Stomach (tissue), 8 donors: ENCODE measurements at regions not wholly inside any gene's neighbourhood (a gene's known extent, or its start where the extent isn't known, plus 50 kb on each side); places are given as distances from the start of the nearest gene placed in this dataset.

ENCODE experiments used
- DNase-seq, 2 donors: peaks; one replicate each; pipeline versions ENCODE4 v3.0.0 to v3.0.0-alpha.2; 2013 to 2019
- H3K27ac ChIP-seq, 5 donors: fragments of 200-600 bp in 4 of 5; sonication (generic) in 4 of 5; one replicate each; pipeline ENCODE4 v1.5.1; 2013 to 2019; ENCODE audit warnings: mild to moderate bottlenecking in 1 of 5, moderate library complexity in 1 of 5
- H3K27me3 ChIP-seq, 3 donors: fragments of 200-600 bp; sonication (generic); one replicate each; pipeline ENCODE4 v1.5.1; 2017 to 2019; ENCODE audit warnings: mixed run types in 1 of 3
- H3K36me3 ChIP-seq, 4 donors: fragments of 200-600 bp; sonication (generic); 1 replicate in 3 of 4; 2 replicates in 1 of 4; pipeline ENCODE4 v1.5.1; 2016 to 2019
- H3K4me1 ChIP-seq, 4 donors: fragments of 200-600 bp; sonication (generic); one replicate each; pipeline ENCODE4 v1.5.1; 2016 to 2019
- H3K4me3 ChIP-seq, 4 donors: fragments of 200-600 bp; sonication (generic) in 3 of 4; one replicate each; pipeline ENCODE4 v1.5.1; 2016 to 2019; ENCODE audit warnings: mild to moderate bottlenecking in 1 of 4
- H3K9me3 ChIP-seq, 4 donors: fragments of 200-600 bp; sonication (generic); one replicate each; pipeline ENCODE4 v1.5.1; 2016 to 2019
- CTCF ChIP-seq, 7 experiments: fragments of 450-650 bp in 4 of 7; fragments of 200-600 bp in 3 of 7; sonication (generic) in 3 of 7; IDR thresholded peaks; one replicate each; pipeline ENCODE4 v1.5.1; 2016 to 2019; ENCODE audit warnings: antibody characterized with exemption in 7 of 7, control low read depth in 2 of 7, mild to moderate bottlenecking in 1 of 7
- EP300 ChIP-seq: sonication (generic); formaldehyde crosslinking; IDR thresholded peaks from one replicate; pipeline ENCODE4 v1.6.1; 2017; ENCODE audit warnings: antibody characterized with exemption
- POLR2A ChIP-seq, 4 donors: fragments of 450-650 bp; IDR thresholded peaks; one replicate each; pipeline ENCODE4 v1.6.1; 2016; ENCODE audit warnings: antibody characterized with exemption in 4 of 4, control low read depth in 2 of 4, mild to moderate bottlenecking in 1 of 4, moderate library complexity in 1 of 4
- POLR2AphosphoS5 ChIP-seq, 3 donors: sonication (generic); formaldehyde crosslinking; IDR thresholded peaks; one replicate each; pipeline ENCODE4 v1.6.1; 2016; ENCODE audit warnings: antibody characterized with exemption in 3 of 3
- WGBS, 5 donors: extraction: QIAGEN DNeasy Blood & Tissue Kit in 3 of 5; methylation state at CpG; one replicate each; pipeline versions ENCODE4 v1.1.5 to v1.1.7; 2013 to 2018; 5-methylcytosine and 5-hydroxymethylcytosine counted together
- intact Hi-C: fragments of 100-400 bp; cut with DNase I; formaldehyde crosslinking; loops from one replicate; pipeline ENCODE4 v1.15.1; 2023; ENCODE audit warnings: low total_unique reads
- donor health status: healthy with polysubstance abuse.
- donor health status: Bipolar disorder and iron deficiency.
- donor health status: healthy.

GRCh38 chr22:25383278-25383820 is 163.9 kb downstream of the CRYBB2 start:
- Histone ChIP-seq H3K27ac (no peak overlapping the region), H3K9me3 (no peaks in the 10 kb centered on the region), H3K27me3 (no peaks in the 10 kb centered on the region), H3K4me3 (no peak overlapping the region), H3K36me3 (peaks cover 11 to 33% (median 31%) of the 10 kb centered on the region in 4 donors), H3K4me1 (peaks cover 0 to 23% (median 8%) of the 10 kb centered on the region in 4 donors)
- no peak for DNase-seq
- intact Hi-C loops: no loop called here
- 75 to 81% (median 80%) methylated on average over 7 to 15 of the region's 15 CpGs for WGBS, 5 donors
- TF ChIP-seq POLR2A (IDR thresholded peaks at IDR 0.05) (no peak), CTCF (IDR thresholded peaks at IDR 0.05) (no peak), POLR2AphosphoS5 (IDR thresholded peaks at IDR 0.05) (no peak), EP300 (no peak)

GRCh38 chr22:25383892-25384291 is 164.5 kb downstream of the CRYBB2 start:
- H3K9me3 ChIP-seq: no peaks in the 10 kb centered on the region
- intact Hi-C loops: no loop called here
- peaks cover 0 to 29% (median 11%) of the 10 kb centered on the region in 4 donors for H3K4me1 ChIP-seq
- no peak overlapping the region for H3K4me3 ChIP-seq
- H3K27me3 ChIP-seq: no peaks in the 10 kb centered on the region
- peaks cover 11 to 27% (median 25%) of the 10 kb centered on the region in 4 donors for H3K36me3 ChIP-seq
- TF ChIP-seq POLR2AphosphoS5 (IDR thresholded peaks at IDR 0.05): no peak
- TF ChIP-seq EP300: no peak
- TF ChIP-seq POLR2A (IDR thresholded peaks at IDR 0.05): no peak
- no peak for TF ChIP-seq CTCF (IDR thresholded peaks at IDR 0.05)
- H3K27ac ChIP-seq: no peak overlapping the region
- WGBS, 5 donors: 84 to 94% (median 89%) methylated on average over 15 to 18 of the region's 18 CpGs
- no peak for DNase-seq

- H3K27me3 ChIP-seq: no peaks in the 10 kb centered on the region
- 77 to 93% (median 85%) methylated on average over 9 of the region's 9 CpGs for WGBS, 5 donors
- H3K4me3 ChIP-seq: no peak overlapping the region
- intact Hi-C loops: no loop called here
- no peak for DNase-seq
- TF ChIP-seq EP300: no peak
- no peak for TF ChIP-seq POLR2A (IDR thresholded peaks at IDR 0.05)
- TF ChIP-seq POLR2AphosphoS5 (IDR thresholded peaks at IDR 0.05): no peak
- TF ChIP-seq CTCF (IDR thresholded peaks at IDR 0.05): no peak
- no peak overlapping the region for H3K27ac ChIP-seq
- peaks cover 0 to 55% (median 32%) of the 10 kb centered on the region in 4 donors for H3K4me1 ChIP-seq
- no peaks in the 10 kb centered on the region for H3K9me3 ChIP-seq
- H3K36me3 ChIP-seq: peaks cover 0 to 1% (median under 1%) of the 10 kb centered on the region in 4 donors
Measured at GRCh38 chr22:25386538-25386884, 167.1 kb downstream of the CRYBB2 start.

- DNase-seq: no peak
- Histone ChIP-seq H3K36me3 (no peaks in the 10 kb centered on the region), H3K27ac (no peak overlapping the region), H3K4me3 (no peak overlapping the region), H3K27me3 (no peaks in the 10 kb centered on the region), H3K4me1 (peaks cover 0 to 66% (median 37%) of the 10 kb centered on the region in 4 donors), H3K9me3 (no peaks in the 10 kb centered on the region)
- TF ChIP-seq POLR2AphosphoS5 (IDR thresholded peaks at IDR 0.05) (no peak), POLR2A (IDR thresholded peaks at IDR 0.05) (no peak)
- WGBS, 5 donors: 88 to 92% (median 90%) methylated on average over 12 of the region's 12 CpGs
- intact Hi-C loops: no loop called here
Measured at GRCh38 chr22:25388415-25388814, 169.0 kb downstream of the CRYBB2 start.

GRCh38 chr22:25388866-25389540 is 169.6 kb downstream of the CRYBB2 start:
- 56 to 72% (median 65%) methylated on average over 7 to 10 of the region's 10 CpGs for WGBS, 5 donors
- H3K27ac ChIP-seq: no peak overlapping the region
- TF ChIP-seq CTCF (IDR thresholded peaks at IDR 0.05) (no peak), EP300 (no peak), POLR2A (IDR thresholded peaks at IDR 0.05) (no peak), POLR2AphosphoS5 (IDR thresholded peaks at IDR 0.05) (no peak)
- no peaks in the 10 kb centered on the region for H3K27me3 ChIP-seq
- H3K36me3 ChIP-seq: no peaks in the 10 kb centered on the region
- H3K4me3 ChIP-seq: no peak overlapping the region
- DNase-seq: no peak
- H3K4me1 ChIP-seq: peaks cover 0 to 66% (median 37%) of the 10 kb centered on the region in 4 donors
- no peaks in the 10 kb centered on the region for H3K9me3 ChIP-seq
- intact Hi-C loops: no loop called here
